Type B pancreatic cell (in vitro differentiated cells): ENCODE measurements at regions not wholly inside any gene's neighbourhood (a gene's known extent, or its start where the extent isn't known, plus 50 kb on each side); places are given as distances from the start of the nearest gene placed in this dataset.

Source experiments
- DNase-seq: peaks from one replicate; pipeline ENCODE4 v3.0.0; 2021; ENCODE audit warnings: mixed read lengths; ENCODE audit not compliant: unreplicated experiment; ENCODE audit errors: extremely low spot score
- H3K27ac Mint-ChIP-seq: 2 replicates; pipeline ENCODE4 v1.8.0; 2021; ENCODE audit warnings: mild to moderate bottlenecking, mixed read lengths
- H3K27me3 Mint-ChIP-seq: 2 replicates; pipeline ENCODE4 v1.8.0; 2021; ENCODE audit warnings: mixed read lengths
- H3K36me3 Mint-ChIP-seq: 2 replicates; pipeline ENCODE4 v1.8.0; 2021; ENCODE audit warnings: mixed read lengths
- H3K4me1 Mint-ChIP-seq: one replicate; pipeline ENCODE4 v1.8.0; 2021; ENCODE audit warnings: mixed read lengths; ENCODE audit not compliant: unreplicated experiment
- H3K4me3 Mint-ChIP-seq: 2 replicates; pipeline ENCODE4 v1.8.0; 2021; ENCODE audit warnings: mild to moderate bottlenecking, mixed read lengths
- H3K9me3 Mint-ChIP-seq: 2 replicates; pipeline ENCODE4 v1.8.0; 2021; ENCODE audit warnings: mixed read lengths
- CTCF ChIP-seq: fragments of 200-600 bp; sonication (generic); conservative IDR thresholded peaks from 2 replicates; pipeline ENCODE4 v1.5.0; 2021; ENCODE audit warnings: antibody characterized with exemption, mild to moderate bottlenecking

GRCh38 chr6:94414041-94414440, 994.7 kb upstream of the EPHA7 start:
- TF ChIP-seq CTCF: no peak
- Mint-ChIP-seq H3K4me1 (no peaks in the 10 kb centered on the region), H3K27me3 (peaks cover 3% of the 10 kb centered on the region), H3K27ac (no peak overlapping the region), H3K4me3 (no peak overlapping the region), H3K9me3 (no peaks in the 10 kb centered on the region), H3K36me3 (no peaks in the 10 kb centered on the region)
- no peak for DNase-seq

GRCh38 chr6:94401311-94401710, 982.0 kb upstream of the EPHA7 start:
- Mint-ChIP-seq H3K36me3 (no peaks in the 10 kb centered on the region), H3K9me3 (no peaks in the 10 kb centered on the region), H3K27me3 (no peaks in the 10 kb centered on the region), H3K4me3 (no peak overlapping the region), H3K4me1 (no peaks in the 10 kb centered on the region), H3K27ac (no peak overlapping the region)
- no peak for DNase-seq
- no peak for TF ChIP-seq CTCF

- Mint-ChIP-seq H3K4me3 (no peak overlapping the region), H3K27me3 (no peaks in the 10 kb centered on the region), H3K36me3 (no peaks in the 10 kb centered on the region), H3K27ac (no peak overlapping the region), H3K4me1 (no peaks in the 10 kb centered on the region), H3K9me3 (no peaks in the 10 kb centered on the region)
- no peak for DNase-seq
- no peak for TF ChIP-seq CTCF
Measured at GRCh38 chr6:94394822-94395221, 975.5 kb upstream of the EPHA7 start.

- no peak for TF ChIP-seq CTCF
- Mint-ChIP-seq H3K27me3 (no peaks in the 10 kb centered on the region), H3K4me1 (no peaks in the 10 kb centered on the region), H3K27ac (no peak overlapping the region), H3K36me3 (no peaks in the 10 kb centered on the region), H3K9me3 (no peaks in the 10 kb centered on the region), H3K4me3 (no peak overlapping the region)
- DNase-seq: no peak
Measured at GRCh38 chr6:94389218-94389617, 969.9 kb upstream of the EPHA7 start.

- Mint-ChIP-seq H3K27ac (no peak overlapping the region), H3K4me3 (no peak overlapping the region), H3K36me3 (no peaks in the 10 kb centered on the region), H3K27me3 (no peaks in the 10 kb centered on the region), H3K4me1 (peaks cover 12% of the 10 kb centered on the region), H3K9me3 (no peaks in the 10 kb centered on the region)
- no peak for DNase-seq
- TF ChIP-seq CTCF: no peak
Measured at GRCh38 chr6:94377835-94378234, 958.5 kb upstream of the EPHA7 start.

- TF ChIP-seq CTCF: no peak
- Mint-ChIP-seq H3K4me3 (no peak overlapping the region), H3K9me3 (no peaks in the 10 kb centered on the region), H3K27me3 (no peaks in the 10 kb centered on the region), H3K36me3 (no peaks in the 10 kb centered on the region), H3K4me1 (peaks cover 12% of the 10 kb centered on the region), H3K27ac (no peak overlapping the region)
- no peak for DNase-seq
Measured at GRCh38 chr6:94376876-94377275, 957.5 kb upstream of the EPHA7 start.
